HepG2 (cell line): ENCODE measurements at regions not wholly inside any gene's neighbourhood (a gene's known extent, or its start where the extent isn't known, plus 50 kb on each side); places are given as distances from the start of the nearest gene placed in this dataset.

ENCODE experiments used
- ATAC-seq: fragments of 200-7000 bp; cut with Tn5 transposase; 3 replicates; pipeline ENCODE4 v1.9.1; 2020; ENCODE audit warnings: mild to moderate bottlenecking, moderate library complexity
- BruUV-seq: library from RNA; stranded (reverse); fragments of 400-500 nt; replicated peaks from 2 replicates; lab custom pipeline; 2021; lab: Mats Ljungman, UMichigan
- CTCF ChIA-PET: fragments of 300-600 bp; formaldehyde crosslinking; extraction: SDS; loops from one replicate; lab custom pipeline; 2021; ENCODE audit warnings: low total read pairs, inconsistent platforms, low intra/inter-chr PET ratio; lab: Yijun Ruan, JAX
- POLR2A ChIA-PET: fragments of 350-600 bp; sonication (Branson Sonifier 250); formaldehyde crosslinking; loops from one replicate; lab custom pipeline; 2020; ENCODE audit warnings: antibody characterized with exemption, inconsistent platforms; lab: Yijun Ruan, JAX
- DNase-seq: peaks from one replicate; pipeline ENCODE4 v3.0.0-alpha.2; 2015; ENCODE audit warnings: low spot score
- FAIRE-seq: peaks from 3 replicates; lab custom pipeline; 2011; peaks lifted over from hg19 to GRCh38; lab: Jason Lieb, UNC
- H2AFZ ChIP-seq: one replicate; pipeline ENCODE4 v1.6.1; 2011; ENCODE audit warnings: low read length, inconsistent platforms
- H3K27ac ChIP-seq: fragments of 300-600 bp; 3 replicates; pipeline ENCODE4 v1.8.0; 2011; ENCODE audit warnings: mixed run types, mild to moderate bottlenecking, mixed read lengths, low read length, inconsistent platforms; ENCODE audit not compliant: insufficient read depth; ENCODE audit errors: extremely low read length
- H3K27me3 ChIP-seq, 2 experiments: fragments of 200-600 bp in 1 of 2; 2 replicates in 1 of 2; 3 replicates in 1 of 2; pipeline versions ENCODE4 v1.6.0 to v1.8.0; 2011; ENCODE audit warnings: low read length in 2 of 2, mild to moderate bottlenecking in 2 of 2, moderate library complexity in 2 of 2, inconsistent platforms in 1 of 2; ENCODE audit not compliant: insufficient read depth in 2 of 2, control insufficient read depth in 1 of 2
- H3K36me3 ChIP-seq, 2 experiments: fragments of 200-600 bp in 1 of 2; replicated peaks in 1 of 2; 2 replicates in 1 of 2; 3 replicates in 1 of 2; pipeline versions ENCODE4 v1.5.1 to v1.8.0; 2011; ENCODE audit warnings: low read length in 2 of 2, inconsistent platforms in 1 of 2; ENCODE audit not compliant: insufficient read depth in 2 of 2, control insufficient read depth in 1 of 2
- H3K4me1 ChIP-seq: 2 replicates; pipeline ENCODE4 v1.5.1; 2012; ENCODE audit warnings: low read length, inconsistent platforms; ENCODE audit not compliant: insufficient read depth
- H3K4me2 ChIP-seq: 2 replicates; pipeline ENCODE4 v1.6.0; 2011; ENCODE audit warnings: low read depth, low read length, inconsistent platforms
- H3K4me3 ChIP-seq, 3 experiments: fragments of 200-600 bp in 1 of 3; sonication (generic), shearing (Covaris generic) in 1 of 3; replicated peaks in 1 of 3; 2 replicates each; pipeline ENCODE4 v1.5.1; 2011 to 2016; ENCODE audit warnings: low read length in 3 of 3, inconsistent platforms in 2 of 3, low read depth in 2 of 3, mild to moderate bottlenecking in 2 of 3, control low read depth in 1 of 3, mixed read lengths in 1 of 3; ENCODE audit not compliant: insufficient read depth in 1 of 3
- H3K79me2 ChIP-seq: one replicate; pipeline ENCODE4 v1.6.1; 2011; ENCODE audit warnings: low read length, inconsistent platforms; ENCODE audit not compliant: insufficient read depth
- H3K9ac ChIP-seq: 2 replicates; pipeline ENCODE4 v1.6.0; 2011; ENCODE audit warnings: mild to moderate bottlenecking, low read depth, low read length, inconsistent platforms; ENCODE audit not compliant: insufficient read depth
- H3K9me3 ChIP-seq: 2 replicates; pipeline ENCODE4 v1.5.1; 2012; ENCODE audit warnings: mild to moderate bottlenecking, low read length
- H4K20me1 ChIP-seq: 2 replicates; pipeline ENCODE4 v1.6.0; 2011; ENCODE audit warnings: inconsistent platforms, mild to moderate bottlenecking, low read length, moderate library complexity; ENCODE audit not compliant: insufficient read depth
- EP300 ChIP-seq, 3 experiments: sonication (generic) in 1 of 3; formaldehyde crosslinking in 1 of 3; IDR thresholded peaks; 2 replicates each; pipeline versions ENCODE4 v1.5.1 to v1.6.1; 2011 to 2020; ENCODE audit warnings: low read depth in 2 of 3, low read length in 2 of 3, borderline replicate concordance in 1 of 3, improper control_type of control experiment in 1 of 3, mild to moderate bottlenecking in 1 of 3, missing genetic modification reagents in 1 of 3, moderate library complexity in 1 of 3
- FOXA3 ChIP-seq: IDR thresholded peaks from 2 replicates; pipeline ENCODE4 v1.6.1; 2016; ENCODE audit warnings: missing genetic modification reagents, missing compliant biosample characterization
- NCOA2 ChIP-seq: sonication (generic); formaldehyde crosslinking; IDR thresholded peaks from 2 replicates; pipeline ENCODE4 v1.8.0; 2022; ENCODE audit warnings: inconsistent platforms
- NONO ChIP-seq, 2 experiments: fragments of 450-650 bp in 1 of 2; sonication (generic) in 1 of 2; formaldehyde crosslinking in 1 of 2; IDR thresholded peaks in 1 of 2; conservative IDR thresholded peaks in 1 of 2; 2 replicates each; pipeline versions ENCODE4 v1.6.1 to v1.8.0; 2017 to 2022; ENCODE audit warnings: mild to moderate bottlenecking in 1 of 2, missing genetic modification reagents in 1 of 2, moderate library complexity in 1 of 2
- POLR2G ChIP-seq: fragments of 200-400 bp; formaldehyde crosslinking; IDR thresholded peaks from 2 replicates; pipeline ENCODE4 v1.6.1; 2018; ENCODE audit warnings: mild to moderate bottlenecking, low read depth, low read length, moderate library complexity
- SETDB1 ChIP-seq: sonication (generic); formaldehyde crosslinking; IDR thresholded peaks from 2 replicates; pipeline ENCODE4 v1.5.1; 2020; ENCODE audit warnings: missing genetic modification reagents, mild to moderate bottlenecking, borderline replicate concordance
- YEATS4 ChIP-seq: sonication (generic); formaldehyde crosslinking; IDR thresholded peaks from 2 replicates; pipeline ENCODE4 v1.4.0; 2020; ENCODE audit warnings: missing genetic modification reagents, borderline replicate concordance
- ZBTB21 ChIP-seq: sonication (generic); formaldehyde crosslinking; IDR thresholded peaks from 2 replicates; pipeline ENCODE4 v1.4.0; 2020; ENCODE audit warnings: missing genetic modification reagents
- ZFP82 ChIP-seq: sonication (generic); formaldehyde crosslinking; IDR thresholded peaks from 2 replicates; pipeline ENCODE4 v1.5.1; 2020; ENCODE audit warnings: mild to moderate bottlenecking, missing genetic modification reagents, borderline replicate concordance
- ZNF101 ChIP-seq: sonication (generic); formaldehyde crosslinking; IDR thresholded peaks from 2 replicates; pipeline ENCODE4 v1.4.0; 2020; ENCODE audit warnings: mild to moderate bottlenecking, low read depth, missing genetic modification reagents, borderline replicate concordance
- ZNF337 ChIP-seq: sonication (generic); formaldehyde crosslinking; IDR thresholded peaks from 2 replicates; pipeline ENCODE4 v1.5.1; 2020; ENCODE audit warnings: missing genetic modification reagents, low read depth, mild to moderate bottlenecking, borderline replicate concordance
- ZNF432 ChIP-seq: sonication (generic); formaldehyde crosslinking; IDR thresholded peaks from 2 replicates; pipeline ENCODE4 v1.5.0; 2020; ENCODE audit warnings: missing genetic modification reagents, mild to moderate bottlenecking, borderline replicate concordance
- ZNF530 ChIP-seq: sonication (generic); formaldehyde crosslinking; IDR thresholded peaks from 2 replicates; pipeline ENCODE4 v1.5.0; 2020; ENCODE audit warnings: low read depth, mild to moderate bottlenecking, missing genetic modification reagents
- WGBS: methylation state at CpG from one replicate; pipeline ENCODE4 v1.1.6; 2017; ENCODE audit warnings: low lambda C conversion rate; 5-methylcytosine and 5-hydroxymethylcytosine counted together
- in situ Hi-C: cut with HindIII; loops from 2 replicates; pipeline ENCODE4 v1.10.0; 2017; ENCODE audit warnings: low pct_unique_long_range_greater_than_20kb; ENCODE audit not compliant: extremely low pct_ligation_motif_present
- intact Hi-C: fragments of 100-400 bp; cut with micrococcal nuclease; formaldehyde crosslinking; loops from one replicate; pipeline ENCODE4 v1.10.0; 2022; ENCODE audit not compliant: unreplicated experiment
- TF ChIP-seq, protein P1 (sequence below): IDR thresholded peaks from 2 replicates; pipeline ENCODE4 v1.6.1; 2016; ENCODE audit warnings: mild to moderate bottlenecking, missing biosample characterization, missing genetic modification reagents
- TF ChIP-seq, protein P2 (sequence below): sonication (generic); formaldehyde crosslinking; IDR thresholded peaks from 2 replicates; pipeline ENCODE4 v1.4.0; 2020; ENCODE audit warnings: mild to moderate bottlenecking, missing genetic modification reagents
- TF ChIP-seq, protein P3 (sequence below): IDR thresholded peaks from 2 replicates; pipeline ENCODE4 v1.6.1; 2016; ENCODE audit warnings: control low read depth
- TF ChIP-seq, protein P4 (sequence below): sonication (generic); formaldehyde crosslinking; IDR thresholded peaks from 2 replicates; pipeline ENCODE4 v1.4.0; 2020; ENCODE audit warnings: missing genetic modification reagents
- TF ChIP-seq, protein P5 (sequence below): sonication (generic); formaldehyde crosslinking; IDR thresholded peaks from 2 replicates; pipeline ENCODE4 v1.4.0; 2020; ENCODE audit warnings: missing genetic modification reagents, borderline replicate concordance

DNA sequence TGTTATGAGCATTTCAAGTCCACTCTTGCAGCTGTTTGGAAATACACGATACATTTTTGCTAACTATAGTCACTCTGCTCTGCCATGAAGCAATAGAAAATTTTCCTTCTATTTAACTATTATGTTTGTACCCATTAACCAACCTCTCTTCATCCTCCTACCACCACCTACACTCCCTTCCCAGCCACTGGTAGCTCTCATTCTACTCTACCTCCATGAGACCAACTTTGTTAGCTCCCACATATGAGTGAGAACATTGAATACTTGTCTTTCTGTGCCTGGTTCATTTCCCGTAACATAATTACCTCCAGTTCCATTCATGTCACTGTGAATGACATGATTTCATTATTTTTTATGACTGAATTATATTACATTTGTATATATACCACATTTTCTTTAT is 505.9 kb upstream of the CCNG1 start:
- WGBS = 14% methylated on average over 2 of the region's 2 CpGs
- FAIRE-seq (no peak), DNase-seq (no peak)
- H2AFZ ChIP-seq = no peak overlapping the region
- no peaks in the 10 kb centered on the region for H3K79me2 ChIP-seq
- TF ChIP-seq ZNF101 = no peak
- TF ChIP-seq EP300 (IDR thresholded peaks at IDR 0.05; ENCODE audit: low read depth in 2 of 2, low read length in 2 of 2) = no peak
- TF ChIP-seq EP300 (CRISPR knock-in tag; IDR thresholded peaks at IDR 0.05; ENCODE audit: borderline replicate concordance) = no peak
- TF ChIP-seq, protein P1, sequence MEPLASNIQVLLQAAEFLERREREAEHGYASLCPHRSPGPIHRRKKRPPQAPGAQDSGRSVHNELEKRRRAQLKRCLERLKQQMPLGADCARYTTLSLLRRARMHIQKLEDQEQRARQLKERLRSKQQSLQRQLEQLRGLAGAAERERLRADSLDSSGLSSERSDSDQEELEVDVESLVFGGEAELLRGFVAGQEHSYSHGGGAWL (CRISPR knock-in tag) = no peak
- no peak for TF ChIP-seq ZFP82 (CRISPR knock-in tag)
- TF ChIP-seq YEATS4 = no peak
- TF ChIP-seq, protein P2, sequence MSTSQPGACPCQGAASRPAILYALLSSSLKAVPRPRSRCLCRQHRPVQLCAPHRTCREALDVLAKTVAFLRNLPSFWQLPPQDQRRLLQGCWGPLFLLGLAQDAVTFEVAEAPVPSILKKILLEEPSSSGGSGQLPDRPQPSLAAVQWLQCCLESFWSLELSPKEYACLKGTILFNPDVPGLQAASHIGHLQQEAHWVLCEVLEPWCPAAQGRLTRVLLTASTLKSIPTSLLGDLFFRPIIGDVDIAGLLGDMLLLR (CRISPR knock-in tag) = no peak
- TF ChIP-seq, protein P3, sequence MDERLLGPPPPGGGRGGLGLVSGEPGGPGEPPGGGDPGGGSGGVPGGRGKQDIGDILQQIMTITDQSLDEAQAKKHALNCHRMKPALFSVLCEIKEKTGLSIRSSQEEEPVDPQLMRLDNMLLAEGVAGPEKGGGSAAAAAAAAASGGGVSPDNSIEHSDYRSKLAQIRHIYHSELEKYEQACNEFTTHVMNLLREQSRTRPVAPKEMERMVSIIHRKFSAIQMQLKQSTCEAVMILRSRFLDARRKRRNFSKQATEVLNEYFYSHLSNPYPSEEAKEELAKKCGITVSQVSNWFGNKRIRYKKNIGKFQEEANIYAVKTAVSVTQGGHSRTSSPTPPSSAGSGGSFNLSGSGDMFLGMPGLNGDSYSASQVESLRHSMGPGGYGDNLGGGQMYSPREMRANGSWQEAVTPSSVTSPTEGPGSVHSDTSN (CRISPR knock-in tag) = no peak
- TF ChIP-seq, protein P4, sequence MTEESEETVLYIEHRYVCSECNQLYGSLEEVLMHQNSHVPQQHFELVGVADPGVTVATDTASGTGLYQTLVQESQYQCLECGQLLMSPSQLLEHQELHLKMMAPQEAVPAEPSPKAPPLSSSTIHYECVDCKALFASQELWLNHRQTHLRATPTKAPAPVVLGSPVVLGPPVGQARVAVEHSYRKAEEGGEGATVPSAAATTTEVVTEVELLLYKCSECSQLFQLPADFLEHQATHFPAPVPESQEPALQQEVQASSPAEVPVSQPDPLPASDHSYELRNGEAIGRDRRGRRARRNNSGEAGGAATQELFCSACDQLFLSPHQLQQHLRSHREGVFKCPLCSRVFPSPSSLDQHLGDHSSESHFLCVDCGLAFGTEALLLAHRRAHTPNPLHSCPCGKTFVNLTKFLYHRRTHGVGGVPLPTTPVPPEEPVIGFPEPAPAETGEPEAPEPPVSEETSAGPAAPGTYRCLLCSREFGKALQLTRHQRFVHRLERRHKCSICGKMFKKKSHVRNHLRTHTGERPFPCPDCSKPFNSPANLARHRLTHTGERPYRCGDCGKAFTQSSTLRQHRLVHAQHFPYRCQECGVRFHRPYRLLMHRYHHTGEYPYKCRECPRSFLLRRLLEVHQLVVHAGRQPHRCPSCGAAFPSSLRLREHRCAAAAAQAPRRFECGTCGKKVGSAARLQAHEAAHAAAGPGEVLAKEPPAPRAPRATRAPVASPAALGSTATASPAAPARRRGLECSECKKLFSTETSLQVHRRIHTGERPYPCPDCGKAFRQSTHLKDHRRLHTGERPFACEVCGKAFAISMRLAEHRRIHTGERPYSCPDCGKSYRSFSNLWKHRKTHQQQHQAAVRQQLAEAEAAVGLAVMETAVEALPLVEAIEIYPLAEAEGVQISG (CRISPR knock-in tag) = no peak
- TF ChIP-seq ZNF530 (CRISPR knock-in tag) = no peak
- TF ChIP-seq ZBTB21 = no peak
- no peak for TF ChIP-seq POLR2G
- TF ChIP-seq, protein P5, sequence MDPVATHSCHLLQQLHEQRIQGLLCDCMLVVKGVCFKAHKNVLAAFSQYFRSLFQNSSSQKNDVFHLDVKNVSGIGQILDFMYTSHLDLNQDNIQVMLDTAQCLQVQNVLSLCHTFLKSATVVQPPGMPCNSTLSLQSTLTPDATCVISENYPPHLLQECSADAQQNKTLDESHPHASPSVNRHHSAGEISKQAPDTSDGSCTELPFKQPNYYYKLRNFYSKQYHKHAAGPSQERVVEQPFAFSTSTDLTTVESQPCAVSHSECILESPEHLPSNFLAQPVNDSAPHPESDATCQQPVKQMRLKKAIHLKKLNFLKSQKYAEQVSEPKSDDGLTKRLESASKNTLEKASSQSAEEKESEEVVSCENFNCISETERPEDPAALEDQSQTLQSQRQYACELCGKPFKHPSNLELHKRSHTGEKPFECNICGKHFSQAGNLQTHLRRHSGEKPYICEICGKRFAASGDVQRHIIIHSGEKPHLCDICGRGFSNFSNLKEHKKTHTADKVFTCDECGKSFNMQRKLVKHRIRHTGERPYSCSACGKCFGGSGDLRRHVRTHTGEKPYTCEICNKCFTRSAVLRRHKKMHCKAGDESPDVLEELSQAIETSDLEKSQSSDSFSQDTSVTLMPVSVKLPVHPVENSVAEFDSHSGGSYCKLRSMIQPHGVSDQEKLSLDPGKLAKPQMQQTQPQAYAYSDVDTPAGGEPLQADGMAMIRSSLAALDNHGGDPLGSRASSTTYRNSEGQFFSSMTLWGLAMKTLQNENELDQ (CRISPR knock-in tag) = no peak
- TF ChIP-seq ZNF432 (CRISPR knock-in tag) = no peak
- no peak for TF ChIP-seq SETDB1 (CRISPR knock-in tag)
- no peak for TF ChIP-seq NONO (IDR thresholded peaks at IDR 0.05)
- TF ChIP-seq NONO (CRISPR knock-in tag; conservative IDR thresholded peaks at IDR 0.05) = no peak
- TF ChIP-seq NCOA2 (CRISPR knock-in tag) = no peak
- TF ChIP-seq FOXA3 (CRISPR knock-in tag) = no peak
- no peak for TF ChIP-seq ZNF337 (CRISPR knock-in tag)
- TF ChIP-seq, all 625 proteins: peak for 0
- no peaks in the 10 kb centered on the region for H3K36me3 ChIP-seq
- in situ Hi-C loops (no loop called here), intact Hi-C loops (no loop called here)
- POLR2A ChIA-PET = no interaction called here
- H3K27me3 ChIP-seq = no peaks in the 10 kb centered on the region
- CTCF ChIA-PET = no interaction called here
- no peaks in the 10 kb centered on the region for H3K4me1 ChIP-seq
- no peak overlapping the region for H3K9ac ChIP-seq
- no peak for ATAC-seq
- peaks cover 81% of the 10 kb centered on the region for H3K9me3 ChIP-seq
- H3K4me3 ChIP-seq = no peak overlapping the region
- BruUV-seq = no TSS peak
- H3K27ac ChIP-seq = no peak overlapping the region
- H4K20me1 ChIP-seq = no peaks in the 10 kb centered on the region
- H3K4me2 ChIP-seq = no peak overlapping the region
